ENCODE measurements at regions not wholly inside any gene's neighbourhood (a gene's known extent, or its start where the extent isn't known, plus 50 kb on each side); places are given as distances from the start of the nearest gene placed in this dataset.

DNA sequence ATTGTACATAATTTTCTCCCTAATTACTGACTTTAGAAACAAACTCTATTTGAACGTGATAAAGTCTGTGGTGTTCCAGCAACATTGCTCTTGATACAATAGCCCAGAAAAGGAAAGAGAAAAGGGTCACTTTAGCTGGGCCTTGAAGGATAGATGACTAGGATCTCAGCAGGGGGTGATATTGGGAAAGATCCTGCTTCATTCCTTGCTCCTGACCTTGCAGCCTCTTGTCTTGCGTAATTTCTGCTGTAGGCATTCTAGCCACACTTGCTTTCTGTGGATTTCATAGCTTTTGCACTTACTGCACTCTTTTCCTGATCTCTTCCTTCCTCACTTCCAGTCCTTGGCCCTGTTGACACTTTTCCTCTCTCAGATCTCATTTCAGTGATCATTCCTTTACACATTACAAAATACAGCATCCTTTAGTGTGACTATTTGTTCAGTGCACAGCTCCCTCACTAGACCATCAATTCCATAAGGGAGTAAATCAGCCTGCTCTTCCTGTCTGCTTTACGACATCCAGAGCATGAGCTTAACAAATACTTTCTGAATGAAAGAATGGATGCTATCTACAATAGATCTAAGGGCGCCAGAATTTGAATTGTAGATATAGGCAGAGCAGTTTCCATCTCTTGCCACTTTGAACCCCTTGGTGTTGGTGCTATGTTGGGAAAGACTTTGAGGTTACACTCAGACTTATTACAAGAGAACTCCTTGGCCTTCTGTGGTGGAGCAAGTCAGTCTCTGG is 559.6 kb upstream of the MDFIC2 start:
- Histone ChIP-seq H3K4me1 (ENCODE audit: insufficient read depth, low read length, poor library complexity, severe bottlenecking) (no peaks in the 10 kb centered on the region), H3K36me3 (ENCODE audit: insufficient read depth, low read length, poor library complexity, severe bottlenecking) (no peaks in the 10 kb centered on the region), H3K27ac (ENCODE audit: low read depth, low read length, poor library complexity, severe bottlenecking) (no peak overlapping the region), H3K27me3 (replicated peaks; ENCODE audit: insufficient read depth, low read depth, low read length, poor library complexity) (no peaks in the 10 kb centered on the region), H3K4me3 (ENCODE audit: low read depth, low read length, poor library complexity, severe bottlenecking) (no peak overlapping the region), H3K9me3 (ENCODE audit: low read depth, low read length, poor library complexity, severe bottlenecking) (no peaks in the 10 kb centered on the region)
- no TSS peak for BruUV-seq (replicated peaks)
- POLR2A ChIA-PET (ENCODE audit: low non-redundant PET), result no interaction called here
- TF ChIP-seq EZH2 (IDR thresholded peaks at IDR 0.05; ENCODE audit: borderline replicate concordance, low read depth, low read length, poor library complexity, severe bottlenecking), result no peak
- TF ChIP-seq, protein P1, sequence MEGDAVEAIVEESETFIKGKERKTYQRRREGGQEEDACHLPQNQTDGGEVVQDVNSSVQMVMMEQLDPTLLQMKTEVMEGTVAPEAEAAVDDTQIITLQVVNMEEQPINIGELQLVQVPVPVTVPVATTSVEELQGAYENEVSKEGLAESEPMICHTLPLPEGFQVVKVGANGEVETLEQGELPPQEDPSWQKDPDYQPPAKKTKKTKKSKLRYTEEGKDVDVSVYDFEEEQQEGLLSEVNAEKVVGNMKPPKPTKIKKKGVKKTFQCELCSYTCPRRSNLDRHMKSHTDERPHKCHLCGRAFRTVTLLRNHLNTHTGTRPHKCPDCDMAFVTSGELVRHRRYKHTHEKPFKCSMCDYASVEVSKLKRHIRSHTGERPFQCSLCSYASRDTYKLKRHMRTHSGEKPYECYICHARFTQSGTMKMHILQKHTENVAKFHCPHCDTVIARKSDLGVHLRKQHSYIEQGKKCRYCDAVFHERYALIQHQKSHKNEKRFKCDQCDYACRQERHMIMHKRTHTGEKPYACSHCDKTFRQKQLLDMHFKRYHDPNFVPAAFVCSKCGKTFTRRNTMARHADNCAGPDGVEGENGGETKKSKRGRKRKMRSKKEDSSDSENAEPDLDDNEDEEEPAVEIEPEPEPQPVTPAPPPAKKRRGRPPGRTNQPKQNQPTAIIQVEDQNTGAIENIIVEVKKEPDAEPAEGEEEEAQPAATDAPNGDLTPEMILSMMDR (conservative IDR thresholded peaks at IDR 0.05; ENCODE audit: low read depth, low read length), result no peak
- no peak for DNase-seq (ENCODE audit: low spot score)
- CTCF ChIA-PET, result no interaction called here
- intact Hi-C loops (cut with micrococcal nuclease; ENCODE audit: unreplicated experiment), result no loop called here

DNA sequence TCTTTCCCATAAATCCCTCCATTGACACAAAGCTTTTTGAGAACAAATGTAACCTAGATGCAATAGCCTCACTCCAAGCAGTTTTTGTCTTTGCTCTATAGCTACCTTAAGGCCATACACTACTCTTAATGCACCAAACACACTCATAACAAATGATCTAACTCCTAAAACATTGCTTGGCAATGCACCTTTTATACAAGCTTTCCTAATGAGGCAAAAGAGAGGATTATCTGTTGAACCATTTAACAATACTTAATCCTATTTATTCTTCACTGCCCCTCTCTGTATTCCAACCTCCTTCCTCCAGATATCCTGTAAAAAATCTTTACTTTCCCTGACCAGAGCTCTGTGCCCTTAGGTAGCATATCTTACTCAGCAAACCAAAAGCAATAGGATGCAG is 558.1 kb upstream of the MDFIC2 start:
- BruUV-seq (replicated peaks), result no TSS peak
- CTCF ChIA-PET, result no interaction called here

DNA sequence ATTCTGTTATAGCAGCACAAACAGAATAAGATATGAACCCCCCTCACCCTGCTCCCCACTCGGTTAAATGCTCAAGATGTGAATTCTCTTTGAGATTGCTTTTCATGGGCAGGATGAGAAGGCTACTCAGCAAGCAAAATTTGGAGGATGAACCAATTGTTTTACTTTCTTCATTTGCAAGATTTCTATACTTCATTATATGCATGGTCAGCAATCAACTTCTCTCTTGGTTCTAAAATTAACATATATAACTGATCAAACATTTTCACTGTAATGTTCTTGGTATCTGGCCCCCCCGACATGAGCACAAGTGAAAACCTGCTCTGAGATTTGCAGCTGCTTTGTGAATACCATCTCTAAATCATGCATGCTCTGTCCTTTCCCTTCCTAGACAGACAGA is 556.1 kb upstream of the MDFIC2 start:
- CTCF ChIA-PET, result no interaction called here
- no peaks in the 10 kb centered on the region for H3K36me3 ChIP-seq (ENCODE audit: insufficient read depth, low read length, poor library complexity, severe bottlenecking)
- H3K27ac ChIP-seq (ENCODE audit: low read depth, low read length, poor library complexity, severe bottlenecking), result no peak overlapping the region
- TF ChIP-seq EZH2 (IDR thresholded peaks at IDR 0.05; ENCODE audit: borderline replicate concordance, low read depth, low read length, poor library complexity, severe bottlenecking), result no peak
- TF ChIP-seq, protein P1 (conservative IDR thresholded peaks at IDR 0.05; ENCODE audit: low read depth, low read length), result no peak
- no peaks in the 10 kb centered on the region for H3K9me3 ChIP-seq (ENCODE audit: low read depth, low read length, poor library complexity, severe bottlenecking)
- H3K4me1 ChIP-seq (ENCODE audit: insufficient read depth, low read length, poor library complexity, severe bottlenecking), result no peaks in the 10 kb centered on the region
- no peak for DNase-seq (ENCODE audit: low spot score)
- intact Hi-C loops (cut with micrococcal nuclease; ENCODE audit: unreplicated experiment), result no loop called here
- POLR2A ChIA-PET (ENCODE audit: low non-redundant PET), result no interaction called here
- no peak overlapping the region for H3K4me3 ChIP-seq (ENCODE audit: low read depth, low read length, poor library complexity, severe bottlenecking)
- BruUV-seq (replicated peaks), result no TSS peak
- H3K27me3 ChIP-seq (replicated peaks; ENCODE audit: insufficient read depth, low read depth, low read length, poor library complexity), result no peaks in the 10 kb centered on the region

More for the DNA sequence above, 558.1 kb upstream of the MDFIC2 start:
- no peaks in the 10 kb centered on the region for H3K27me3 ChIP-seq (replicated peaks; ENCODE audit: insufficient read depth, low read depth, low read length, poor library complexity)
- no peaks in the 10 kb centered on the region for H3K36me3 ChIP-seq (ENCODE audit: insufficient read depth, low read length, poor library complexity, severe bottlenecking)
- no peak for TF ChIP-seq EZH2 (IDR thresholded peaks at IDR 0.05; ENCODE audit: borderline replicate concordance, low read depth, low read length, poor library complexity, severe bottlenecking)
- TF ChIP-seq, protein P1 (conservative IDR thresholded peaks at IDR 0.05; ENCODE audit: low read depth, low read length), result no peak
- no peak overlapping the region for H3K27ac ChIP-seq (ENCODE audit: low read depth, low read length, poor library complexity, severe bottlenecking)
- POLR2A ChIA-PET (ENCODE audit: low non-redundant PET), result no interaction called here
- H3K4me1 ChIP-seq (ENCODE audit: insufficient read depth, low read length, poor library complexity, severe bottlenecking), result no peaks in the 10 kb centered on the region
- intact Hi-C loops (cut with micrococcal nuclease; ENCODE audit: unreplicated experiment), result no loop called here
- H3K9me3 ChIP-seq (ENCODE audit: low read depth, low read length, poor library complexity, severe bottlenecking), result no peaks in the 10 kb centered on the region
- H3K4me3 ChIP-seq (ENCODE audit: low read depth, low read length, poor library complexity, severe bottlenecking), result no peak overlapping the region
- DNase-seq (ENCODE audit: low spot score), result no peak
